ENCODE measurements at regions not wholly inside any gene's neighbourhood (a gene's known extent, or its start where the extent isn't known, plus 50 kb on each side); places are given as distances from the start of the nearest gene placed in this dataset.

DNA sequence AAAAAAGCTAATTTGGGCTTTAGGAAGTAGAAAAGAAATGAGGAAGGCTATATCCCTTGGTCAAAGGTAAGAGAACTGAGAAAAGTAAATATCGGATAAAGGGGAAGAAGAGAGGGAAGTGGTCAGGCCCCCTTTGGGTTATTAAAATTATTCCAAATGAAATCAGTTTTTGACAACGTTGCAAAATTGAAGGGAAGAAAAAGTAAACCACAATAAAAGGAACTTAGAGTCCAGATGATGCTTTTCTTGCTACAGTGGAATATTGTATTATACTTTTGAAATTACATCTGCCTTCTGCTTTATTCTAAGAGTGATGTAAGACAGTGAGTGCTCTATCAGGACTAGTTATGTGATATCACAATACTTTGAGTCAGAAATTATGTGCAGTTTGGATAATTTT, 59.4 kb upstream of the RBPJ start:
- Histone ChIP-seq H3K9ac (ENCODE audit: insufficient read depth, low read length, poor library complexity, severe bottlenecking) (no peak overlapping the region), H3K4me1 (ENCODE audit: control insufficient read depth in 1 of 2, insufficient read depth in 2 of 2, low read length in 2 of 2) (peaks cover 52 to 55% of the 10 kb centered on the region in 2 donors), H3K9me3 (replicated peaks in 1 of 2; ENCODE audit: control insufficient read depth in 1 of 2, insufficient read depth in 1 of 2, low read length in 2 of 2) (no peaks in the 10 kb centered on the region), H3K27me3 (ENCODE audit: control insufficient read depth in 2 of 2, insufficient read depth in 2 of 2, low read length in 2 of 2) (no peaks in the 10 kb centered on the region), H3K4me3 (replicated peaks in 1 of 3; ENCODE audit: low read depth in 2 of 3, low read length in 3 of 3) (no peak overlapping the region), H3K4me2 (replicated peaks; ENCODE audit: extremely low read depth, low read length, poor library complexity, severe bottlenecking) (peak overlapping the region; percentile 8), H3K79me2 (ENCODE audit: insufficient read depth, low read length) (no peaks in the 10 kb centered on the region), H2AFZ (ENCODE audit: insufficient read depth, low read depth, low read length, poor library complexity, severe bottlenecking) (no peak overlapping the region), H3K27ac (ENCODE audit: low read depth in 1 of 2, low read length in 2 of 2) (peak overlapping the region in 1 of 2 donors; percentile 67), H4K20me1 (ENCODE audit: insufficient read depth, low read length) (no peaks in the 10 kb centered on the region), H3K36me3 (replicated peaks in 1 of 2; ENCODE audit: control insufficient read depth in 1 of 2, insufficient read depth in 2 of 2, low read length in 2 of 2) (no peaks in the 10 kb centered on the region)
- TF ChIP-seq CTCF (IDR thresholded peaks at IDR 0.05), result no peak
- Mint-ChIP-seq H3K4me1 (peaks cover 64% of the 10 kb centered on the region), H3K27me3 (ENCODE audit: low read depth in 3 of 3) (peaks cover 0 to 4% (median 0%) of the 10 kb centered on the region in 3 donors), H3K27ac (peak overlapping the region; percentile 31 to 90 (median 73)), H3K36me3 (no peaks in the 10 kb centered on the region), H3K4me3 (peak overlapping the region in 1 of 2 donors; percentile 29), H3K9me3 (peaks cover 0 to 3% (median 0%) of the 10 kb centered on the region in 7 donors)
- peak; percentile 40 to 71 (median 44) for DNase-seq
- 0% methylated on average over 1 of the region's 2 CpGs for WGBS (ENCODE audit: insufficient coverage)
- intact Hi-C loops (cut with micrococcal nuclease), result loop anchor here in 1 of 2 donors (10.0 kb wide), 1 partner anchor 47 kb away; no protein-coding TSS in a partner anchor

- H3K4me1 Mint-ChIP-seq, result peaks cover 61% of the 10 kb centered on the region
- Histone ChIP-seq H3K79me2 (ENCODE audit: insufficient read depth, low read length) (no peaks in the 10 kb centered on the region), H3K9me3 (replicated peaks in 1 of 2; ENCODE audit: control insufficient read depth in 1 of 2, insufficient read depth in 1 of 2, low read length in 2 of 2) (no peaks in the 10 kb centered on the region), H3K27ac (ENCODE audit: low read depth in 1 of 2, low read length in 2 of 2) (no peak overlapping the region), H3K4me2 (replicated peaks; ENCODE audit: extremely low read depth, low read length, poor library complexity, severe bottlenecking) (no peak overlapping the region), H4K20me1 (ENCODE audit: insufficient read depth, low read length) (no peaks in the 10 kb centered on the region), H3K36me3 (replicated peaks in 1 of 2; ENCODE audit: control insufficient read depth in 1 of 2, insufficient read depth in 2 of 2, low read length in 2 of 2) (no peaks in the 10 kb centered on the region), H3K4me1 (ENCODE audit: control insufficient read depth in 1 of 2, insufficient read depth in 2 of 2, low read length in 2 of 2) (peaks cover 42 to 48% of the 10 kb centered on the region in 2 donors), H3K9ac (ENCODE audit: insufficient read depth, low read length, poor library complexity, severe bottlenecking) (no peak overlapping the region), H3K27me3 (ENCODE audit: control insufficient read depth in 2 of 2, insufficient read depth in 2 of 2, low read length in 2 of 2) (no peaks in the 10 kb centered on the region), H2AFZ (ENCODE audit: insufficient read depth, low read depth, low read length, poor library complexity, severe bottlenecking) (no peak overlapping the region), H3K4me3 (replicated peaks in 1 of 3; ENCODE audit: low read depth in 2 of 3, low read length in 3 of 3) (no peak overlapping the region)
- DNase-seq, result peak in 1 of 3 donors; percentile 46
- H3K4me3 Mint-ChIP-seq, result no peak overlapping the region
- TF ChIP-seq CTCF (IDR thresholded peaks at IDR 0.05), result no peak
- peaks cover 0 to 3% (median 0%) of the 10 kb centered on the region in 7 donors for H3K9me3 Mint-ChIP-seq
- intact Hi-C loops (cut with micrococcal nuclease), result loop anchor here in 1 of 2 donors (10.0 kb wide), 1 partner anchor 48 kb away; no protein-coding TSS in a partner anchor
- 87% methylated on average over 3 of the region's 5 CpGs for WGBS (ENCODE audit: insufficient coverage)
- no peaks in the 10 kb centered on the region for H3K36me3 Mint-ChIP-seq
- H3K27me3 Mint-ChIP-seq (ENCODE audit: low read depth in 3 of 3), result peaks cover 0 to 4% (median 0%) of the 10 kb centered on the region in 3 donors
- peak overlapping the region in 2 of 7 donors; percentile 66 to 67 for H3K27ac Mint-ChIP-seq
Measured at GRCh38 chr4:26263165-26263564, 57.6 kb upstream of the RBPJ start.

Measured in CD14-positive monocyte (primary cell).